ENCODE measurements at regions not wholly inside any gene's neighbourhood (a gene's known extent, or its start where the extent isn't known, plus 50 kb on each side); places are given as distances from the start of the nearest gene placed in this dataset.

DNA sequence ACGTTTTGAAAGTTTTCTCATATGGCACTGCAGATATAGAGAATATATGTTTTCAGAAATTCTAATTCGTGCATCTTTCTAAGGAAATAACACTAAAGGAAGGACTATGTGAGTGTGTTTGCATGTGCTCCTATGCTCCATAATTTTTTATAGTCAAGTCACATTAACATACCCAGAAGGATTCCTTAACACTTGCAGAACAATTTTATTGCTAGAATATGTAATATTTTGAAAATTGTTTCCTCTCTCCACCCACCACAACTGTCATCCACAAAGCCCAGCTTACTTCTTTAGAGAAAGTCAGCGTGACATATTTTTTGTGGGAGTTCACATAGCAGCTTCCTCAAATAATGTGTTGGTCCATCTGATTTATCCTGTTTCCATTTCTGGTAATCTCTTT, 604.6 kb upstream of the MGAT4C start:
- no peak for DNase-seq

DNA sequence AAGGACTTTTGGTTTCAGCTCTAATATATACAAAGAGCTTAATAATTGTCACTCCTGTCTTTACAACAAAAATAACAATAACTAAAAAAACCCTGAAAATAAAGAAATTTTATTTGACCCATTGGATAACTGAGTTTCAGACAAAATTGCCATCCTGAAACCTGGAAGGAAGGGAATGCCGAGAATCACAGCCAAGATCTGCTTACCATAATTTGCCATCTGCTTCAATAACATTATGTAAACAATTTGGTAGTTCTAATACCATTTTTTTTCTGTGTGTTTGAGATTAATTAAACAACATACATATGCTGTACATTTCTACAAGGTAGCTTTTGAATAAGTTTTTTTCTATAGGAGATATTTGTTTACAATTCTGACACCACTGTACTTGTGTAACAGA, 596.3 kb upstream of the MGAT4C start:
- DNase-seq: no peak

DNA sequence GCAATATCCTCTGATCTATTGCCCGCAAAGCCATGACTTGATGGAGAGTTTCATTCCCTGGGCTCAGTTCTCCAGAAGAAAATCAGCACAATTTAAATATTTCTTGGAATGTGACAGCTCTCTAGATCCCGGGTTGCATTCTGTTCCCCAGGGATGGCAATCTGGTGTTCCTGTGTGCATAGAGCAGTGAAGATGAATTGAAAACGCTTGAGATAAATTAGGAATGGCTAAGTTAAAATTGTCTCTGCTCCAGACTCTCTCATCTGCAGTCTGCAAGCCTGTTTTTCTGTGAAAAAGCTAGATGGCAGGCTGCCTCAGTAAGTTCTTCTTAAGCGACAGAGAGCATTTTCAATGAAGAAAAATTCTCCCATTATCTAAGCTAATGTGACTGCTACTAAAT, 582.5 kb upstream of the MGAT4C start:
- DNase-seq: no peak

DNA sequence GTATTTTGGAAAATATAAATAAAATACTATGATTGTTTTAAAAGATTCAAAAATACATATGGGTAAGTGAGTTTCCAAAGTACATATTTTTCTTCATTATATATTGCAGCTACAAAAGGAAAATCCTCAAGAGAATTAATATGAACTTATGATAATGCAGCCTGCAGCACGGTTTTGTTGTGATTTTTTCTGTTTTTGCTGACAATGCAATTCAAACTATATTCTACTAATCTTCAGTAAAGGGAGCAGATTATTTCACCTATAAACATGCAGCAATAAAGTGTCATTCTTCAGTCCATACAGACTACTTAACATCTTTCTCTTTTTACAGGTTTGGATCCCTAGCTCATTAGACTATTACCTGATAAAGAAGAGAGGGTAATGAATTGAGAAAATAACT, 582.1 kb upstream of the MGAT4C start:
- no peak for DNase-seq

DNA sequence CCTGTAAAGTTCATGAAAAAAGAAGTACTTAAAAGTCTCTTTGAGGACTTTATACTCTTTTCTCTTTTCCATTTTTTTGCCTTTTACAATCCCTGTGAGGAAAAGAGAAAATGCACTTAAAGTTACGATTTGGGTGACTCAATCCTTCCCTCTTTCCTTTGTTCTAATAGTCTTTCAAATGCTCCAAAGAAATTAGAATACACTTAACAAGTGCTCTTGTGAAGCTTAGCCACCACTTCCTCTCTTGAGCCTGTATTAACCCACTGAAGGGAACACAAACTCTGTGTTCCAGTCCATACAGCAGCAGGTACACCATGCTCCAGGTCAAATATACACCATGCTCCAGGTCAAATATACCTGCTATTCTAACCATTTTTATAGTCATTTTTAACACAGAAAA, 581.1 kb upstream of the MGAT4C start:
- no peak for DNase-seq

DNA sequence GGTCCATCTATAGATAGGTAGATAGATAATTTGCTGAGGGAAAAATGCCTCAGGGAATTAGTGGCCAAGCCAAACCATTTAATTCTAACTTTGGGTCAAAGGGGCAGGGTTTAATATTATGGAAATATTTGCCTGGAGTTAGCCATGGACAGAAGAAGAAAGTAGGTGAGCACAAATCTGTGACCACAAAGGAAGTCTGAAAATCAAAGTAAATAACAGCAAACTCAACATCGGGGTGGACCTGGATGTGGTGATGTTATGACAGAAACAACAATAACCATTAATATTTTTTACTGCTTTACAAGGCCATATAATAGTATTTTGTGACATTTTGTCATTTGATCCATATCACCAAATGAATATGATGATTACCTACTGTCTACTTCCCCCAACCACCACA, 578.0 kb upstream of the MGAT4C start:
- no peak for DNase-seq

DNA sequence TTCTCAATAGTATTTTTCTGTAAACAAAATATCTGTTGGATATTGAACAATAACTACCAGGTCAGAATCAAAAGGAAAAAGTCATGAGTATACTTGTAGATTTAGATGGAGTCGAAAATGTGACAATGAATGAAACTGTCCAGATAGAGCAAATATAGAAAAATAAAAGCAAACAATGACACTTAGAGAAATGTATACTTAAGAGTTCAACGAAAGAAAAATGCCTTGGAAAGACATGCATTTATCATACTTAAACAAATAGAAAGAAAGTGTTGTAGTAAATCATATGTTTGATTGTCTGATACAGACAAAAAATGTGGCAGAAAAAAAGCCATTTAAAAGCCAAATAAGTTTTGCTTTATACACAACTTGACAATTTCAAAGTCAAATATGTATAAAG, 571.2 kb upstream of the MGAT4C start:
- DNase-seq: no peak

DNA sequence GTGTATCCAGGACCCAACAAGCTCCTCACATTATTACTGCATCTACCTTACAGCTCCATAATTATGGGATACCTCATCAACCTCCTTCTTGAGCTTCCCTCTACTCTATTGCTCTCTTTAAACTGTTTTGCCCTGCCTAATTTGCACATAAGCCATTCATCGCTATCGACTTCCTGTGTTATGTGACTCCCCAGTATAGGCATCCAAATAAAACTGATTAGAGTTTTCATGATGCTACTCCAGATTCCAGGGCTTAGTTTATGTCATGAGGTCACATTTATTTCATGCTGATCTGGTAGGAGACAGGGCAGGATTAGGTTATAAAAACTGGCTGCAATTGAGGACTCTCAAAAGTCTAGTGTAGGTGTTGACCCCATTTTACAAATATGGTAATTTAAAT, 569.9 kb upstream of the MGAT4C start:
- no peak for DNase-seq

DNA sequence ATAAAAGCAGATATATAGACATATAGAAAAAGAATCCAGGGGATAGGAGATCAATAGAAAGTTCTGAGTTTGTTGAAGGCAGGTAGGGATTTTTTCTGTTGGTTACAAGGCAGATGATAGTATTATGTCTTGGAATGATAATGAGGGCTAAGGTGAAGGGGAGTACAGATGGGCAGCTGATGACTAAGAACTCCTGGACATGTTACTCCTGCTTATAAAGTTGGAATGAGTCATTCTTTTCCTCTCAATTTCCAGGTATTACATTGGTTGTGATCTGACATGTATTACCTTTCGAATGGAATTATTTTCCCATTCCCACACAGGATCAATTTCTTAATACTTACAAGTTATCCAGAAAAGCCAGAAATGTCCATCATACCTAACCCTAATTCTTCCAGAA, 545.2 kb upstream of the MGAT4C start:
- DNase-seq: no peak

DNA sequence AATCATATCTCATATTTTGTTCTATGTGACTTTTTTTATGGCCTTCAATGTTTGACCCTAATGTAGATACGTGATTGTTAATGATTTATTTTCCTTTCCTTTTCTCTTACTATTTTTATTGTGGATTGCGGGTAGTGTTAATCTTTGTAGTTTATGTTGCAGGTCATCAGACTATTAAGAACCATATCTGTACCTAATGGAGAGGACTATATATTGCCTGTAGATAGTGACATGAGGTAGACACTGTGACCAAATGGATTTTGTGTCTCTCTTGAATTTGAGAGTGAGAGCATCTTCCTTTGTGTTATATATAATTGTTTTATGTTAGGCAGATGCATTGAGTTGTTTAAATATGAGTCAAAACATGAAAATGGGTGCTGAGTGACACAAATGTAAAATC, 543.4 kb upstream of the MGAT4C start:
- DNase-seq: no peak

DNA sequence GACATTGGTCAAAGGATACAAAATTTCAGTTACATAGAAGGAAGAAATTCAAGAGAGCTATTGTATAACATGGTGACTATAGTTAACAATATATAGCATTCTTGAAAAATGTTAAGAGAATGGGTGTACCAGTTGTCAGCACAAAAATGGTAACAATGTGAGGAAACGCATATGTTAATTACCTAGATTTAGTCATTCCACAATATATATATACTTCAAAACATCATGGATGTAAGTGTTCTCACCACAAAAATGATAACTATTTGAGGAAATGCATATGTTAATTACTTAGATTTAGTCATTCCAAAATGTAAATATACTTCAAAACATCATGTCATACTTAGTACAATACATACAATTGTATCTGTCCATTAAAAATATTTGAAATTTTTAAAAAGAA, 540.4 kb upstream of the MGAT4C start:
- DNase-seq: no peak

DNA sequence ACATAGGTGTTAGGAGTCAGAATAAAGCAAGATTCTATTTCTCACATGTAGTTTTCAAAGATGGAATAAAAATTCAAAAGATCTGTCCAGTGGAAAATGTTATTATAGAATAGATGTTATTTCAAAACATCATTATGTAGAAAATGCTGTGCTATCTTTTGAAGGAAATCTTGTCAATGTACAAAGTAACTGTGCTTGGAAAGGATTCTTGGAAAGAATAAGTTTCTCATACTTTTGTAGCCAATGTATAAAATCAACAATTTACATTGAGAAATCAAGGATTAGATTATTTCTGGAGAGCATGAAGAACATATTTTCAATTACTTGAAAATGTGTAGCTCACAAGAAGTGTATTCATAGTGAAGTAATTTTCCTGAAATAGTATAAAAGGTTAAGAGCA, 532.5 kb upstream of the MGAT4C start:
- DNase-seq: no peak

DNA sequence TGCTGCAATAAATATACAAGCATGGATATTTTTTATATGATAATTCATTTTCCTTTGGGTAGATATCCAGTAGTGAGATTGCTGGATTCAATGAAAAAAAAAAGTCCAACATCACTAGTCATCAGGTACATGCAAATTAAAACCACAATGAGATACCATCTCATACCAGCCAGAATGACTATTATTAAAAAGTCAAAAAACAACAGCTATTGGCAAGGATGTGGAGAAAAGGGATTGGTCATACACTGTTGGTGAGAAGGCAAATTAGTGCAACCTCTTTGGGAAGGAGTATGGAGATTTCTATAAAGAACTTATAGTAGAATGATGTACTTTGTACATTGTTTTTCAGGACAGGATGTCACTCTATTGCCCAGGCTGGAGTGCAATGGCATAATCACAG, 531.2 kb upstream of the MGAT4C start:
- no peak for DNase-seq

DNA sequence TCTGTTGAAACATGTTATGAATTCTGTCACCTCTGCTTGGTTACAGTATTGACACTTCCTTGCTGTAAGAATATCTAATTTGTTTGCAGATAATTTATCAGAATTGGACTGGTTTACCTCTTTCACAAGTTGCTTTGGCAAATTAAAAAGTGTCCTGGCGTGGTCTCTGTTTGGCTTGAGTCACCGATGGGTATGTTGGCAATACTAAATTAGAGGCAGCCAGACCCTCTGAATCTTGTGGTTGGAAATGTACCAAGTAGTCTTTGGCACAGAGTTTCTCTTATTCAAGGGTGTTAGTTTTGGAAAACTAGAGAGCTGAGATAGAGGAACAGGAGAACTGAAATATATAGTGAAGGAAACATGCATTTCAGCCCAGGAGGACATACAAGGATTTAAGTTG, 521.1 kb upstream of the MGAT4C start:
- no peak for DNase-seq

DNA sequence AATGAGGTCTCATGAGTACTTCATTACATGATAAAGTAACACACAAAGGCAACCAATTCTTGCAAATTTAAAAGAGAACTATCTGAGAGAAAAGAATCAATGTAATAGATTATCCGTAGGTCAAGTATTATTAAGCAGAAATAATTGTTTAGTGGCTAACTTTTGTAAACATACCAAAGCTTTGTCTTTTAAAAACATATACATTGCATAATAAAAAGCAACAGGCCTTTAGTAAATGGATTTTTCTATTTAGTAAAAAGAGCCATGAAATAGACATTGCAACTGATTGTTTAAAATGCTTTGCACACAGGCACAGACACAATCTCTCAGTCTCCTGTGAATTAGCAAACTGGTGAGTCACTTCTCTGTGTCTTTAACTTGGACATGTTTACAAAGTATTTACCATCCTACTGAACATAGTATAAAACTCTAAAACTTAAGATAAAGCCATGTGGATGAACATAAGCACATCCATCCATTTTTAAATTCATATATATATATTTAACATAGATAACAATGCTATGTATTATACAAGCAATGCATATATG, 518.7 kb upstream of the MGAT4C start:
- no peak for DNase-seq

DNA sequence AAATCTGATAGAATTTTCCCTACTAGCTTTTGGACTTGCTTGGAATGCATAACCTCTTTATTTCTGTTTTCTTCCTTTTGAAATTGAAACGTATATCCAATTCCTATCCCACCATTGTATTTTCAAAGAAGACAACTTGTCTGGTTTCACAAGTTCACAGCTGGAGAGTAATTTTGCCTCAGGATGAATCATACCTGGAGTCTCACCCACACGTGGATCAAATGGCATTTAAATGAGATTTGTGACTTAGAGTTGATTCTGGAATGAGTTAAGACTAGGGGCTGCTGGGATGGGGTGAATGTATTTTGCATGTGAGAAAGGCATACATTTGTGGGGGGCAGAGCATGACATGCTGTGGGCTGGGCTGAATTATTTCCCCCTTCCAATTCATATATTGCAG, 516.5 kb upstream of the MGAT4C start:
- no peak for DNase-seq

DNA sequence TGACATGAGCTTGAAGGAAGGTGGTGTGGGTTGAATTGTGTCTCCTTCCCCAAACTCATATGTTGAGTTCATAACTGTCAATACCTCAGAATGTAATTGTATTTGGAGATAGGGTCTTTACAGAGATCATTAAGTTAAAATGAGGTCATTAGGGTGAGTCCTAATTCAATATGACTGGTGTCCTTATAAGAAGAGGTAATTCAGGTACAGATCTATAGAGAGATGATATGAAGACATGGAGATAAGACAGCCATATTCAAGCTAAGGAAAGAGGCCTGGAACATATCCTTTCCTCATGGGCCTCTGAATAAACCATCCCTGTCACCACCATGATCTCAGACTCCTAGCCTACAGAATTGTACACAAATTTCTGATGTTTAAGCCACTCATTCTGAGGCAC, 514.7 kb upstream of the MGAT4C start:
- DNase-seq: no peak

DNA sequence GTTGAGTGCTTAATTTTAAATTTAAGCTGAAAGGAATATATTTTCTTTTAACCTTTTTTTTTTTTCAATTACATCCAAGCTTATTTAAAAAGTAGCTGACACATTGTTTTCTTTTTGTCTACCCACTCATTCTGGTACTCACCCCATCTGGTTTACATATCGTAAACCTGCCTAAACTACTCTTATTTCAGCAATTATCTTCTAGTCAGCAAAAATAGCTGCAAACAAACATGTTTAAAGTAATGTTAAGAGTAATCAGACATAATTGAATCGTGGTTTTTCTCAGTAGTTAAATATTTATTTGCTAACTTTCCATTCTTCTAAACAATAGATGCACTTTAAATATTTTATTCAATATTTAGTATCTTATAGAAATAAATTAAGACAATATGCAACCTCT, 492.7 kb upstream of the MGAT4C start:
- DNase-seq: no peak

DNA sequence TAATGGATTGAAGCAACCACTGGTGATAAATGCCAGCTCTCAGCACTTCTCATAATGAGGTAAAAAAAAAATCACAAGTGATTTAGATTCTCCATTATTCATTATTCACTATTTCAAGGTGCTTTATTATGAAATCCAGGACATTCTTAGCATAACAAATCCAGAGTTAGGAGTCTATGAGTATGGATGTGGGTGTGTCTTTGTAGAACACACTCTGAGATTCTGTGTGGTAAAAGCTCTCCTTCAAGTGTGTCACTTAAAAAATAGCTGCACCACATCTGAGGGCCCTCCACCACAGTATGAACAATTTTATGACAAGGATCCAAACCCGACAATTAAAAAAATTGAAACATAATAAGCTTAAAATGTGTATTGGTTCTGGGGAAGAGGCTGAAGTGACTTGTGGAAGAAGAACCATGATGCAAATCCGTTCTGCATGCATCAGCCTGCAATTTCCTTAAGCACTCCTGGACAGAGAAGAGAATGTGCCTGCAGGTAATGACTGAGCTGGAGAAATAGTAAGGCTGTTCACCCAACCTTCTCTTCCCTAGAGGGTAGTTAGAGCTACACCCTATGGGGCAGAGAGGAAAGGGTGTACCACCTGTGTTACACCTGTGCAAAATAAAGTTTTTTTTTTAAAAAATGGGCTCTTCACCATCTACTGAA, 488.5 kb upstream of the MGAT4C start:
- DNase-seq: no peak

DNA sequence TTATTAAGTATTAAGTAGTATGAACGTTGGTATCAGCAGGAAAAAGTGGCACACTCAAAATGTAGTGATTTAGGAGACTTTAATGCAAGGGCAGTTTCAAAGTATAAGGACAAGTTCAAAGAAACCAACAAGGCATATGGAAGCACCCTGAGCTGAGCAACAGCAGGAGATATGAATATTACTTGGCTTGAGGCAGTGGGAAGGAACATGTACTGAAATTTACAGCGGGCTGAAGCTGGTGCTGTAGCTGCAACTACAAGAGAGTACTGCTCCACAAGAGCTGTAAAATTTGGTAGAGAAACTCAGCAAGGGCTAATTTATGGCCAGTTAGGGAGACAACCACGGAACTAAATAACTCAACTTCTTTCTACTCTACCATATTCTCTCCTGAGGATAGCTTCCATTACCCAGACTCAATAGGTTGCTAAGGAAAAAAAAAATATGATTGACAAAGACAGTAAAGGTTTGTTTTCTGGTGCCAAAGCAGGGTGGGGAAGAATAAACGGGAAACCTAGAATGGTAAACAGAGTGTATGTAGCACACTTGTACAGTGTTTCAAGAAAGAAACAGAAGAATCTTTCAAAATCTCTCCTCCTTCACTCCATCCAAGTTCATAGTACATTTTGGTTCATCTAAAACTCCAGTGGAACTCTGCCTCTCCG, 487.8 kb upstream of the MGAT4C start:
- DNase-seq: no peak

DNA sequence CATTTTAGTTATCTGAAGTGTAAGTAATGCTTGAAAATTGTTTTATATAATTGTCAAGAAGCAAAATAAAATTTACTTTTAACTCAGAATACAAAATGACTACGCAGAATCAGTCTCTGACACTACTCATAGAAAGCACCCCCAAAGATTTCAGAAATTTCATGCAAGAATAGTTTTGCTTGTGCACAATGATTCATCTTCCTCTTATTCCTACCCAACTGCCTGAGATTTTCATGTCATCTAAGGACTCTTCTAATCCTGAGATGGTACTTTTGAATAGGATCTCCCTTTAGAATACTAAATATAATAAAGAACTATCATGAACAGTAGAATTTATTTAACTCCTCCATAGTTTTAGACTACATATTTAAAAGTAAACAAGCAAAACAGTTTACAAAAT, 485.3 kb upstream of the MGAT4C start:
- no peak for DNase-seq

DNA sequence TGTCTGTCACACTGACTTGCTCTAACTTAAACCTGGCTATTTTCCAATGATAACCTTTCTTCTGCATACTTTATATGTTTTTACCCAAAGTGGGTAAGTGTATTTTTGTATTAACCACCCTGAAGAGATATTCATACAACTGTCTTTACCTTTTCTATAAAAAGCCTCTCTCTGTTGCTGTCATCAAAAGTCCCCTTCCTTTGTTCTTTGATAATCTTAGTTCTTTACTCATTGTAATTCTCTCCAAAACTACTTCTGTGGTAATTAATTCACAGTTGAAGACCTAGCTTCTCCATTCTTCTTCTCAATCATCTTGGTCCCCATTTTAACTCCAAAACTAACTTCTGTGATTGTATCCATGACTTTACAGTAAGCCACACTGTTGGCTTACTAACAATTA, 479.7 kb upstream of the MGAT4C start:
- DNase-seq: no peak

DNA sequence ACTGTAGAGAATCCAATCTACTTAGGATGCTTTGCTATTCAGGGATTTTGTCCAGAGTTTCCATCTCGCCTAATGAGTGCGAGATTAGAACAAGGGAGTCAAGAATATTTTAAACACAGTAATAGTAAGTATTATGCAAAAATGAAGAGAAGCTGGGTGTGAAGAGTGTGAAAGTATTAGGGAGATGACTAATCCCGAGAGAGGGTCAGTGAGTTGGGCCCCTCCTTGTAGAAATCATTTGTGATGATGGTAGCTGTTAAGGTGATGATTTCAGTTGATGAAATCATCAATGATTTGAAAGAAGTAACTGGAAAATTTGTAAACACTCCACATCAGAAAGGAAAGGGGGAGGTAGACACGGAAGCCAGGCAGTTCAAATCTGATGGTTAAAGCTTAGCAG, 478.9 kb upstream of the MGAT4C start:
- DNase-seq: no peak

DNA sequence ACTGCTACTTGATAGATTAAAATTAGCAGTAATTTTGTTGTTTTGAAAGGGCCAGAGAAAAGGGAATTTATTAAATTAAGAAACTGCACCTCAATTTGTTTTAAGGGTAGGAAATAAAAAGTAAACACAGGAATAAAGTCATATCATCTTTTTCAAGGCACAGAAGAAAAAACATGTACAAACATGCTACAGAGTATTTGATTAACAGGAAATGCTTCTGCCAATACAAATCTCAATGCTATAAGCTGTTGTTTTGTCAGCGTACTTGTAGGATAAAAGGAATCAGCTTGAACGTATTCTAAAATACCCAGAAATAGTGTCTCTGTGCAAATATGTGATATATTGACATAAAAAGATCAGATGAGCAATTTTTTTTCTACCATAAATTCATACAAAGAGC, 474.0 kb upstream of the MGAT4C start:
- DNase-seq: no peak

DNA sequence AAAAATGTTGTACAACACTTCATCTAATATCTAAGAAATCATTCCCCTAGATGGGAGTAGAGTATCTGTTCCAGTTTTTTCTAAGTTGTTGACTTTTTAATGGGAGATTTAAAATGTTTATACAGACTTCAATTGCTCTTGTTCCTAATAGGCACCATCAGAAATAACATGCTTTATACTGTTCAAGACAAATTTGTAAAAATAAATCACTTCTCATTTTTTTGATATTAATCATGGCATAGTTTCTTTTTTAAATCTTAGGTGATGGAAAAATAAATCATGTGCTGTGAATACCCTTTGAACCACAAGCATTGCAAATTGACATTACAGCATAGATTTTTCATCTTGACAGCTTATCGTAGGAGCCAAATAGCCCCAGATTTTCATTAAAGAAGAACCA, 473.5 kb upstream of the MGAT4C start:
- no peak for DNase-seq

Data from NCI-H2171 (cell line).